Ascending aorta (tissue), 2 donors: ENCODE measurements at regions not wholly inside any gene's neighbourhood (a gene's known extent, or its start where the extent isn't known, plus 50 kb on each side); places are given as distances from the start of the nearest gene placed in this dataset.
"Not testable (repeated sequence)": the region's sequence is repeated elsewhere in the genome, so short reads cannot be mapped to it uniquely, and the experiment has no call there.

ENCODE experiments used
- DNase-seq, 2 donors: peaks; one replicate each; pipeline ENCODE4 v3.0.0-alpha.2; 2019; ENCODE audit warnings: low spot score in 2 of 2
- H3K27ac ChIP-seq, 2 donors: fragments of 200-600 bp; sonication (generic); one replicate each; pipeline ENCODE4 v1.5.1; 2016 to 2017; ENCODE audit warnings: mild to moderate bottlenecking in 1 of 2
- H3K27me3 ChIP-seq: fragments of 200-600 bp; sonication (generic); one replicate; pipeline ENCODE4 v1.5.1; 2017
- H3K36me3 ChIP-seq, 2 donors: fragments of 200-600 bp; sonication (generic); one replicate each; pipeline ENCODE4 v1.5.1; 2016
- H3K4me1 ChIP-seq, 2 donors: fragments of 200-600 bp; sonication (generic); one replicate each; pipeline ENCODE4 v1.5.1; 2016 to 2017; ENCODE audit warnings: mild to moderate bottlenecking in 1 of 2
- H3K4me3 ChIP-seq, 2 donors: fragments of 200-600 bp; sonication (generic); one replicate each; pipeline ENCODE4 v1.5.1; 2016 to 2017; ENCODE audit warnings: mild to moderate bottlenecking in 1 of 2
- H3K9me3 ChIP-seq, 2 donors: fragments of 200-600 bp; sonication (generic); one replicate each; pipeline ENCODE4 v1.5.1; 2016
- intact Hi-C: fragments of 100-400 bp; cut with DNase I; formaldehyde crosslinking; loops from one replicate; pipeline ENCODE4 v1.15.1; 2023
- TF ChIP-seq, protein P1 (sequence below), 3 experiments: fragments of 200-600 bp in 2 of 3; fragments of 450-650 bp in 1 of 3; sonication (generic) in 2 of 3; IDR thresholded peaks; one replicate each; pipeline ENCODE4 v1.5.1; 2016 to 2019; ENCODE audit warnings: antibody characterized with exemption in 3 of 3, mild to moderate bottlenecking in 1 of 3, moderate library complexity in 1 of 3

DNA sequence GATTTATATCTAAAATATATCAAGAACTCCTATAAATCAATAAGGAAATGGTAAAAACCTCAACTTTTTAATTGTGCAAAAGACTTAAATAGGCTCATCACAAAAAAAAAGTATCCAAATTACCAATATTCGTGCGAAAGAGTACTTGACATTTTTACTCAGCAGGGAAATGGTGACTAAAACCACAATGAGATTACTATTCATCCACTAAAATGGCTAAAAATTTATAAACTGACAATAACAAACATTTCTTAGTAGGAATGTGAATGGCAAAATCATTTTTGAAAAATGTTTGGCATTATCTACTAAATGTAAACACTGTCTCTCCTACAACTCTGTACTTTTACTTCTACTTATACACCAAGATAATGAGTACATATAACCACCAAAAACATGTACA is 184.8 kb upstream of the RND3 start:
- DNase-seq: no peak
- no peaks in the 10 kb centered on the region for H3K9me3 ChIP-seq
- H3K4me3 ChIP-seq: no peak overlapping the region
- H3K4me1 ChIP-seq: no peaks in the 10 kb centered on the region
- H3K27me3 ChIP-seq: no peaks in the 10 kb centered on the region
- TF ChIP-seq, protein P1, sequence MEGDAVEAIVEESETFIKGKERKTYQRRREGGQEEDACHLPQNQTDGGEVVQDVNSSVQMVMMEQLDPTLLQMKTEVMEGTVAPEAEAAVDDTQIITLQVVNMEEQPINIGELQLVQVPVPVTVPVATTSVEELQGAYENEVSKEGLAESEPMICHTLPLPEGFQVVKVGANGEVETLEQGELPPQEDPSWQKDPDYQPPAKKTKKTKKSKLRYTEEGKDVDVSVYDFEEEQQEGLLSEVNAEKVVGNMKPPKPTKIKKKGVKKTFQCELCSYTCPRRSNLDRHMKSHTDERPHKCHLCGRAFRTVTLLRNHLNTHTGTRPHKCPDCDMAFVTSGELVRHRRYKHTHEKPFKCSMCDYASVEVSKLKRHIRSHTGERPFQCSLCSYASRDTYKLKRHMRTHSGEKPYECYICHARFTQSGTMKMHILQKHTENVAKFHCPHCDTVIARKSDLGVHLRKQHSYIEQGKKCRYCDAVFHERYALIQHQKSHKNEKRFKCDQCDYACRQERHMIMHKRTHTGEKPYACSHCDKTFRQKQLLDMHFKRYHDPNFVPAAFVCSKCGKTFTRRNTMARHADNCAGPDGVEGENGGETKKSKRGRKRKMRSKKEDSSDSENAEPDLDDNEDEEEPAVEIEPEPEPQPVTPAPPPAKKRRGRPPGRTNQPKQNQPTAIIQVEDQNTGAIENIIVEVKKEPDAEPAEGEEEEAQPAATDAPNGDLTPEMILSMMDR (IDR thresholded peaks at IDR 0.05): no peak
- no peaks in the 10 kb centered on the region for H3K36me3 ChIP-seq
- H3K27ac ChIP-seq: no peak overlapping the region
- intact Hi-C loops: no loop called here

DNA sequence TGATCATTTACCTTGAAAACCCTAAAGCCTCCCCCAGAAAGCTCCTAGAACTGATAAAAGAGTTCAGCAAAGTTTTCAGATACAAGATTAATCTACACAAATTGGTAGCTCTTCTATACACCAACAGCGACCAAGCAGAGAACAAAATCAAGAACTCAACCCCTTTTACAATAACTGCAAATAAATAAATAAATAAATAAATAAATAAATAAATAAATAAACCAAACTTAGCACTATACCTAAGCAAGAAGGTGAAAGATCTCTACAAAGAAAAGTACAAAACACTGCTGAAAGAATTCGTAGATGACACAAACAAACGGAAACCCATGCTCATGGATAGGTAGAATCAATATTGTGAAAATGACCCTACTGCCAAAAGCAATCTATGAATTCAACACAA is 182.0 kb upstream of the RND3 start:
- no peaks in the 10 kb centered on the region for H3K4me1 ChIP-seq
- no peak overlapping the region for H3K4me3 ChIP-seq
- no peaks in the 10 kb centered on the region for H3K27me3 ChIP-seq
- no peak overlapping the region for H3K27ac ChIP-seq
- TF ChIP-seq, protein P1 (IDR thresholded peaks at IDR 0.05): no peak
- DNase-seq: no peak
- no peaks in the 10 kb centered on the region for H3K36me3 ChIP-seq
- no peaks in the 10 kb centered on the region for H3K9me3 ChIP-seq
- intact Hi-C loops: no loop called here

DNA sequence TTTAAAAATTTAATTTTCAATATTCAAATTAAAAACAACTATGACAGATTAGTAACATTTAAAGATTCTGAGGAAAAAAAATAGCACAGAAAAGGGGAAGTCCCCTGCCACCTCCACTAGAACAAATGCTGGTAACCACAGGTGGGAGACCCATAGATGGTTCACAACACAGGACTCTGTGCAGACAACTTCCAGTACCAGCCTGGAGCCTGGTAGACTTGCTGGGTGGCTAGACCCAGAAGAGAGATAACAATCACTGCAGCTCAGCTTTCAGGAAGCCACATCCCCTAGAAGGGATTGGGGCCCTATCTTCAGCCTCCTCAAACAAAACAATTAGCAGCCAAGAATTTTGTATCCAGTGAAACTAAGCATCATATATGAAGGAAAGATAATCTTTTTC is 179.6 kb upstream of the RND3 start:
- H3K9me3 ChIP-seq, H3K27me3 ChIP-seq, H3K4me1 ChIP-seq, DNase-seq, H3K27ac ChIP-seq, intact Hi-C loops, H3K4me3 ChIP-seq, H3K36me3 ChIP-seq: not testable (repeated sequence)

DNA sequence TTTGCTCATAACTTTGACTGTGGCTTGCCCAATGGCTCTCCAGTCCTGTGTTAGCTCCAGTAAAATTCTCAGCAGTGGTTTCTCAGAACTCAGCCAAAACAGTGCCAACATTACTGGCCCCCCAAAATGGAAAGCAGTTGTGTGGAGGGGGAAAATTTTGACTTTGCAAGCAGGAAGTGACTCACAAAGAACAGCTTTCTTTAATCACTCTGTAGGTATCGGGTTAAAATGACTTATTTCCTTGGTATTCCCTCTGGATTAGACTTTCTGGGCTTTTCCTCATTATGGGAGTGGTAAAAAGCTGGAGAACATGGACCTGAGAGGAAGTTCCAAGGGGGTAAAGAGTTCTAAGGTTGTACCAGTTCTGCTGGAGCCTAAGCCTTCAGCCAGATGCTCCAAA is 175.7 kb upstream of the RND3 start:
- intact Hi-C loops: no loop called here
- no peak for DNase-seq
- Histone ChIP-seq H3K9me3 (no peaks in the 10 kb centered on the region), H3K4me3 (no peak overlapping the region), H3K27me3 (no peaks in the 10 kb centered on the region), H3K4me1 (no peaks in the 10 kb centered on the region), H3K27ac (no peak overlapping the region), H3K36me3 (no peaks in the 10 kb centered on the region)
- TF ChIP-seq, protein P1 (IDR thresholded peaks at IDR 0.05): no peak

DNA sequence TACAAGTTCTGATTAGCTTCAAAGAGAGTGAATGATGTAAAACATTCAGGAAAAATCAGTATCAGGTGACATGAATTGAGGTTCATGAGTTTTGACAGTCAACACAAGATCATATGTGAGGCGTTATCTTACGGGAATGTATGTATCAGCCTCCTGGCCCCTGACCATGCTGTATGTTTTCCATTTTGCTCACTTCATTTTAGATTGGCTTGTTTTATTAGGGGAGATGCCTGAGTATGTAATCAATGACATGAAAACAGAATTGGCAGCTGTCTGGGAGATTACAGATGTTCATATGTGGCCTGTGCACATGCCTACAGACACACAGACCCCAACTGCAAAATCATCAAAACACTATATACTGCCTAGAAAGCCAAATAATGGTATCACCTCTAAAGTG is 168.5 kb upstream of the RND3 start:
- intact Hi-C loops: no loop called here
- Histone ChIP-seq H3K27me3 (no peaks in the 10 kb centered on the region), H3K36me3 (no peaks in the 10 kb centered on the region), H3K4me1 (no peaks in the 10 kb centered on the region), H3K27ac (no peak overlapping the region), H3K4me3 (no peak overlapping the region), H3K9me3 (no peaks in the 10 kb centered on the region)
- no peak for DNase-seq
- TF ChIP-seq, protein P1 (IDR thresholded peaks at IDR 0.05): no peak

DNA sequence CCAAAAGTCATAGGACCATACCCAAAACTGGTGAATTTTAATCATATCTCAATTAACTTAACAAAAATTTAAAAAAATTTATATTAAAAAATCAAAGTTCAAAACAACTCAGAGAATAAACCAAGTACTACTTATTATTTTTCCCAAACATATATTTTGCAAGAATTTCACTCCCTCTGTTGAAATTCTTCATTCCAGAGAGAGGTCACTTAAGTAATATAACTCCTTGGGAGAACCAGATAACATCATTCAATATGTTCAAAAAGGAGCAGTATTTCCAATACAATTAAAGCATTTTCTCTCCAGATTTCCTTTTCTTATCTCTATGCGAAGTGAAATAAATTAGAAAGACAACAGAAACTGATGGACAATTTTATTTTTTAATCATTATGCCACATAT is 165.9 kb upstream of the RND3 start:
- Histone ChIP-seq H3K27ac (no peak overlapping the region), H3K27me3 (no peaks in the 10 kb centered on the region), H3K36me3 (no peaks in the 10 kb centered on the region), H3K4me1 (no peaks in the 10 kb centered on the region), H3K9me3 (no peaks in the 10 kb centered on the region), H3K4me3 (no peak overlapping the region)
- intact Hi-C loops: no loop called here
- no peak for DNase-seq
- TF ChIP-seq, protein P1 (IDR thresholded peaks at IDR 0.05): no peak
